CD4-positive, alpha-beta T cell treated with Interleukin-4 for 4 hours (primary cell): ENCODE measurements at regions not wholly inside any gene's neighbourhood (a gene's known extent, or its start where the extent isn't known, plus 50 kb on each side); places are given as distances from the start of the nearest gene placed in this dataset.

ENCODE experiments used
- DNase-seq: peaks from one replicate; pipeline ENCODE4 v3.0.0-alpha.2; 2020

- DNase-seq, result no peak
Measured at GRCh38 chr2:172153156-172153555, 50.5 kb upstream of the DLX2 start.

GRCh38 chr2:172153757-172154156 is 51.1 kb upstream of the DLX2 start:
- no peak for DNase-seq

GRCh38 chr2:172155752-172156151 is 53.1 kb upstream of the DLX2 start:
- no peak for DNase-seq

GRCh38 chr2:172160839-172161238 is 58.1 kb upstream of the DLX2 start:
- DNase-seq, result no peak

GRCh38 chr2:172162225-172162733 is 59.6 kb upstream of the DLX2 start:
- DNase-seq, result no peak

- DNase-seq, result no peak
Measured at GRCh38 chr2:172162739-172163336, 60.1 kb upstream of the DLX2 start.

GRCh38 chr2:172168917-172169346 is 66.2 kb upstream of the DLX2 start:
- DNase-seq, result no peak

- DNase-seq, result no peak
Measured at GRCh38 chr2:172169611-172170010, 66.9 kb upstream of the DLX2 start.

- DNase-seq, result peak; percentile 43
Measured at GRCh38 chr2:172172513-172173173, 69.9 kb upstream of the DLX2 start.

- no peak for DNase-seq
Measured at GRCh38 chr2:172173174-172173706, 70.5 kb upstream of the DLX2 start.

GRCh38 chr2:172177581-172177980 is 74.9 kb upstream of the DLX2 start:
- no peak for DNase-seq

GRCh38 chr2:172177996-172178395 is 75.3 kb upstream of the DLX2 start:
- DNase-seq, result no peak

GRCh38 chr2:172179045-172179701 is 76.5 kb upstream of the DLX2 start:
- peak; percentile 12 for DNase-seq

GRCh38 chr2:172181840-172182239 is 79.1 kb upstream of the DLX2 start:
- no peak for DNase-seq

GRCh38 chr2:172182624-172183023 is 79.9 kb upstream of the DLX2 start:
- DNase-seq, result no peak

- DNase-seq, result no peak
Measured at GRCh38 chr2:172193331-172194089, 90.8 kb upstream of the DLX2 start.

GRCh38 chr2:172195836-172196376 is 93.2 kb upstream of the DLX2 start:
- no peak for DNase-seq

- no peak for DNase-seq
Measured at GRCh38 chr2:172196768-172197431, 94.2 kb upstream of the DLX2 start.

GRCh38 chr2:172198361-172198760 is 95.7 kb upstream of the DLX2 start:
- DNase-seq, result no peak

GRCh38 chr2:172198908-172199307 is 96.2 kb upstream of the DLX2 start:
- no peak for DNase-seq

- DNase-seq, result peak; percentile 6
Measured at GRCh38 chr2:172200495-172201085, 97.9 kb upstream of the DLX2 start.

- DNase-seq, result no peak
Measured at GRCh38 chr2:172204309-172204708, 101.6 kb upstream of the DLX2 start.
